ENCODE measurements at regions not wholly inside any gene's neighbourhood (a gene's known extent, or its start where the extent isn't known, plus 50 kb on each side); places are given as distances from the start of the nearest gene placed in this dataset.

GRCh38 chr7:106182904-106183303 lies 70.8 kb upstream of the SYPL1 start:
- DNase-seq (ENCODE audit: low read depth), result no peak
- no peak for TF ChIP-seq CTCF (IDR thresholded peaks at IDR 0.05; ENCODE audit: low read depth, low read length, missing control alignments)
- in situ Hi-C loops (cut with HindIII; ENCODE audit: low sequenced_read_pairs), result no loop called here
- H3K4me3 ChIP-seq (ENCODE audit: low read depth, low read length), result no peak overlapping the region

- H3K4me3 ChIP-seq (ENCODE audit: low read depth, low read length), result no peak overlapping the region
- no peak for DNase-seq (ENCODE audit: low read depth)
- in situ Hi-C loops (cut with HindIII; ENCODE audit: low sequenced_read_pairs), result no loop called here
- no peak for TF ChIP-seq CTCF (IDR thresholded peaks at IDR 0.05; ENCODE audit: low read depth, low read length, missing control alignments)
These were observed 69.7 kb upstream of the SYPL1 start for GRCh38 chr7:106181658-106182265.

GRCh38 chr7:106180721-106181120 lies 68.6 kb upstream of the SYPL1 start:
- in situ Hi-C loops (cut with HindIII; ENCODE audit: low sequenced_read_pairs), result no loop called here
- no peak overlapping the region for H3K4me3 ChIP-seq (ENCODE audit: low read depth, low read length)
- no peak for TF ChIP-seq CTCF (IDR thresholded peaks at IDR 0.05; ENCODE audit: low read depth, low read length, missing control alignments)

GRCh38 chr7:106179256-106179655 lies 67.1 kb upstream of the SYPL1 start:
- no peak for TF ChIP-seq CTCF (IDR thresholded peaks at IDR 0.05; ENCODE audit: low read depth, low read length, missing control alignments)
- H3K4me3 ChIP-seq (ENCODE audit: low read depth, low read length), result no peak overlapping the region
- DNase-seq (ENCODE audit: low read depth), result no peak
- in situ Hi-C loops (cut with HindIII; ENCODE audit: low sequenced_read_pairs), result no loop called here

More at GRCh38 chr7:106180721-106181120, 68.6 kb upstream of the SYPL1 start:
- DNase-seq (ENCODE audit: low read depth), result no peak

GRCh38 chr7:106178593-106179134 lies 66.6 kb upstream of the SYPL1 start:
- no peak overlapping the region for H3K4me3 ChIP-seq (ENCODE audit: low read depth, low read length)
- peak; percentile 44 for TF ChIP-seq CTCF (IDR thresholded peaks at IDR 0.05; ENCODE audit: low read depth, low read length, missing control alignments)
- in situ Hi-C loops (cut with HindIII; ENCODE audit: low sequenced_read_pairs), result no loop called here
- DNase-seq (ENCODE audit: low read depth), result peak; percentile 39

GRCh38 chr7:106177738-106178592 lies 65.9 kb upstream of the SYPL1 start:
- no peak for DNase-seq (ENCODE audit: low read depth)
- in situ Hi-C loops (cut with HindIII; ENCODE audit: low sequenced_read_pairs), result no loop called here
- TF ChIP-seq CTCF (IDR thresholded peaks at IDR 0.05; ENCODE audit: low read depth, low read length, missing control alignments), result no peak
- H3K4me3 ChIP-seq (ENCODE audit: low read depth, low read length), result no peak overlapping the region

Data from astrocyte of the cerebellum (primary cell).